ENCODE measurements at regions not wholly inside any gene's neighbourhood (a gene's known extent, or its start where the extent isn't known, plus 50 kb on each side); places are given as distances from the start of the nearest gene placed in this dataset.

- no peak for DNase-seq
These were observed 434.0 kb downstream of the FOXO1 start for GRCh38 chr13:40232311-40233040.

GRCh38 chr13:40233731-40234195, 432.7 kb downstream of the FOXO1 start:
- no peak for DNase-seq

- no peak for DNase-seq
These were observed 431.2 kb downstream of the FOXO1 start for GRCh38 chr13:40235160-40235796.

- DNase-seq: no peak
These were observed 429.8 kb downstream of the FOXO1 start for GRCh38 chr13:40236566-40237168.

- no peak for DNase-seq
These were observed 427.7 kb downstream of the FOXO1 start for GRCh38 chr13:40238761-40239160.

GRCh38 chr13:40240293-40240692, 426.1 kb downstream of the FOXO1 start:
- no peak for DNase-seq

GRCh38 chr13:40241125-40241798, 425.2 kb downstream of the FOXO1 start:
- no peak for DNase-seq

- no peak for DNase-seq
These were observed 423.4 kb downstream of the FOXO1 start for GRCh38 chr13:40243047-40243446.

- DNase-seq: no peak
These were observed 422.5 kb downstream of the FOXO1 start for GRCh38 chr13:40243982-40244381.

GRCh38 chr13:40245567-40245966, 420.9 kb downstream of the FOXO1 start:
- no peak for DNase-seq

- no peak for DNase-seq
These were observed 418.6 kb downstream of the FOXO1 start for GRCh38 chr13:40247845-40248244.

GRCh38 chr13:40251343-40252032, 415.0 kb downstream of the FOXO1 start:
- no peak for DNase-seq

GRCh38 chr13:40252241-40252640, 414.2 kb downstream of the FOXO1 start:
- DNase-seq: no peak

GRCh38 chr13:40252676-40253075, 413.8 kb downstream of the FOXO1 start:
- no peak for DNase-seq

- no peak for DNase-seq
These were observed 412.0 kb downstream of the FOXO1 start for GRCh38 chr13:40254394-40254793.

- no peak for DNase-seq
These were observed 410.9 kb downstream of the FOXO1 start for GRCh38 chr13:40255551-40255950.

- DNase-seq: no peak
These were observed 406.5 kb downstream of the FOXO1 start for GRCh38 chr13:40259899-40260298.

GRCh38 chr13:40261336-40261735, 405.1 kb downstream of the FOXO1 start:
- no peak for DNase-seq

- no peak for DNase-seq
These were observed 404.5 kb downstream of the FOXO1 start for GRCh38 chr13:40261947-40262346.

- DNase-seq: no peak
These were observed 397.4 kb downstream of the FOXO1 start for GRCh38 chr13:40269086-40269485.

GRCh38 chr13:40270726-40271125, 395.7 kb downstream of the FOXO1 start:
- no peak for DNase-seq

- no peak for DNase-seq
These were observed 395.1 kb downstream of the FOXO1 start for GRCh38 chr13:40271271-40271885.

All from fibroblast of skin of right biceps (primary cell).